NCI-H2171 (cell line): ENCODE measurements at regions not wholly inside any gene's neighbourhood (a gene's known extent, or its start where the extent isn't known, plus 50 kb on each side); places are given as distances from the start of the nearest gene placed in this dataset.
A peak's percentile ranks its signal among the peaks of the same experiment; 100 is the strongest.
"Not testable (repeated sequence)": the region's sequence is repeated elsewhere in the genome, so short reads cannot be mapped to it uniquely, and the experiment has no call there.

Source experiments
- DNase-seq: peaks from one replicate; lab custom pipeline; 2025; lab: John Stamatoyannopoulos, UW

GRCh38 chr5:106014262-106014661 is 1656.5 kb downstream of the EFNA5 start:
- no peak for DNase-seq

GRCh38 chr5:106006242-106006641 is 1664.5 kb downstream of the EFNA5 start:
- no peak for DNase-seq

- not testable (repeated sequence) for DNase-seq
These were observed 1671.7 kb downstream of the EFNA5 start for GRCh38 chr5:105998991-105999390.

GRCh38 chr5:105993027-105993426 is 1677.7 kb downstream of the EFNA5 start:
- DNase-seq = no peak

GRCh38 chr5:105982526-105982925 is 1688.2 kb downstream of the EFNA5 start:
- DNase-seq = no peak

- DNase-seq = no peak
These were observed 1692.7 kb downstream of the EFNA5 start for GRCh38 chr5:105978011-105978410.

GRCh38 chr5:105977163-105977562 is 1693.6 kb downstream of the EFNA5 start:
- no peak for DNase-seq

GRCh38 chr5:105970919-105971318 is 1699.8 kb downstream of the EFNA5 start:
- no peak for DNase-seq

GRCh38 chr5:105968981-105969380 is 1701.8 kb downstream of the EFNA5 start:
- DNase-seq = no peak

GRCh38 chr5:105963696-105964255 is 1707.0 kb downstream of the EFNA5 start:
- no peak for DNase-seq

- DNase-seq = no peak
These were observed 1709.2 kb downstream of the EFNA5 start for GRCh38 chr5:105961572-105961971.

GRCh38 chr5:105956456-105957196 is 1714.1 kb downstream of the EFNA5 start:
- DNase-seq = no peak

GRCh38 chr5:105954341-105954740 is 1716.4 kb downstream of the EFNA5 start:
- DNase-seq = no peak

- peak; percentile 22 for DNase-seq
These were observed 1717.1 kb downstream of the EFNA5 start for GRCh38 chr5:105953616-105954015.

GRCh38 chr5:105952875-105953274 is 1717.9 kb downstream of the EFNA5 start:
- DNase-seq = peak; percentile 80

GRCh38 chr5:105947461-105947860 is 1723.3 kb downstream of the EFNA5 start:
- no peak for DNase-seq

- DNase-seq = no peak
These were observed 1725.3 kb downstream of the EFNA5 start for GRCh38 chr5:105945203-105945972.

GRCh38 chr5:105940181-105940580 is 1730.6 kb downstream of the EFNA5 start:
- DNase-seq = no peak

- DNase-seq = no peak
These were observed 1736.6 kb downstream of the EFNA5 start for GRCh38 chr5:105934171-105934570.

GRCh38 chr5:105931881-105932421 is 1738.8 kb downstream of the EFNA5 start:
- no peak for DNase-seq

GRCh38 chr5:105929858-105930257 is 1740.9 kb downstream of the EFNA5 start:
- DNase-seq = no peak

GRCh38 chr5:105924366-105924765 is 1746.4 kb downstream of the EFNA5 start:
- DNase-seq = no peak

GRCh38 chr5:105922574-105922973 is 1748.2 kb downstream of the EFNA5 start:
- DNase-seq = no peak
